Panc1 (cell line): ENCODE measurements at regions not wholly inside any gene's neighbourhood (a gene's known extent, or its start where the extent isn't known, plus 50 kb on each side); places are given as distances from the start of the nearest gene placed in this dataset.

ENCODE experiments used
- ATAC-seq: fragments of 200-7000 bp; cut with Tn5 transposase; 2 replicates; pipeline ENCODE4 v1.9.1; 2020; ENCODE audit warnings: mild to moderate bottlenecking, moderate library complexity
- BruUV-seq: library from RNA; stranded (reverse); fragments of 400-500 nt; replicated peaks from 2 replicates; lab custom pipeline; 2021; lab: Mats Ljungman, UMichigan
- CTCF ChIA-PET: fragments of 300-600 bp; sonication (Branson Sonifier 250); formaldehyde crosslinking; loops from one replicate; lab custom pipeline; 2022; ENCODE audit warnings: antibody characterized with exemption; lab: Charles Lee
- POLR2A ChIA-PET: fragments of 300-600 bp; sonication (Branson Sonifier 250); formaldehyde crosslinking; loops from one replicate; lab custom pipeline; 2022; ENCODE audit warnings: antibody characterized with exemption; lab: Charles Lee
- DNase-seq: peaks from one replicate; pipeline ENCODE4 v3.0.0-alpha.2; 2010; ENCODE audit warnings: low read depth, low spot score
- H3K27ac ChIP-seq: 2 replicates; pipeline ENCODE4 v1.5.1; 2011; ENCODE audit warnings: mild to moderate bottlenecking, low read length, inconsistent platforms
- H3K27me3 ChIP-seq: fragments of 200-500 bp; sonication (Bioruptor generic); 2 replicates; pipeline ENCODE4 v1.6.0; 2014; ENCODE audit warnings: low read length, inconsistent platforms; ENCODE audit not compliant: control insufficient read depth, insufficient read depth
- H3K36me3 ChIP-seq: fragments of 200-500 bp; sonication (Bioruptor generic); 2 replicates; pipeline ENCODE4 v1.5.1; 2014; ENCODE audit warnings: inconsistent platforms, mild to moderate bottlenecking, low read length, moderate library complexity; ENCODE audit not compliant: control insufficient read depth, insufficient read depth
- H3K4me1 ChIP-seq: 2 replicates; pipeline ENCODE4 v1.5.1; 2011; ENCODE audit warnings: inconsistent platforms, mild to moderate bottlenecking, low read length, moderate library complexity; ENCODE audit not compliant: control insufficient read depth, insufficient read depth
- H3K4me3 ChIP-seq, 2 experiments: 2 replicates each; pipeline ENCODE4 v1.5.1; 2011 to 2012; ENCODE audit warnings: low read depth in 2 of 2, low read length in 2 of 2, mild to moderate bottlenecking in 2 of 2, inconsistent platforms in 1 of 2, moderate library complexity in 1 of 2
- H3K9me3 ChIP-seq: fragments of 200-500 bp; sonication (Bioruptor generic); 2 replicates; pipeline ENCODE4 v1.5.1; 2014; ENCODE audit warnings: low read depth, mild to moderate bottlenecking, inconsistent platforms, low read length, moderate library complexity; ENCODE audit not compliant: control insufficient read depth, insufficient read depth
- POLR2AphosphoS5 ChIP-seq: IDR thresholded peaks from 2 replicates; pipeline ENCODE4 v1.6.1; 2012; ENCODE audit warnings: mild to moderate bottlenecking, low read depth, low read length, moderate library complexity
- SIN3A ChIP-seq: IDR thresholded peaks from 2 replicates; pipeline ENCODE4 v1.6.1; 2012; ENCODE audit warnings: low read depth, mild to moderate bottlenecking, low read length, moderate library complexity, borderline replicate concordance; ENCODE audit not compliant: insufficient read depth
- TCF7L2 ChIP-seq: IDR thresholded peaks from 2 replicates; pipeline ENCODE4 v1.6.1; 2011; ENCODE audit warnings: mild to moderate bottlenecking, low read depth, low read length, inconsistent platforms
- in situ Hi-C: cut with HindIII; loops from 2 replicates; pipeline ENCODE4 v1.10.0; 2016; ENCODE audit warnings: low sequenced_read_pairs, low pct_unique_long_range_greater_than_20kb
- intact Hi-C: fragments of 100-400 bp; cut with micrococcal nuclease; formaldehyde crosslinking; loops from one replicate; pipeline ENCODE4 v1.10.0; 2022; ENCODE audit not compliant: unreplicated experiment
- TF ChIP-seq, protein P1 (sequence below), 2 experiments: IDR thresholded peaks; 2 replicates each; pipeline ENCODE4 v1.6.1; 2011 to 2012; ENCODE audit warnings: low read depth in 2 of 2, control low read depth in 1 of 2, low read length in 1 of 2, mild to moderate bottlenecking in 1 of 2, moderate library complexity in 1 of 2; ENCODE audit not compliant: insufficient read depth in 1 of 2
- TF ChIP-seq, protein P2 (sequence below): fragments of 450-650 bp; IDR thresholded peaks from 2 replicates; pipeline ENCODE4 v1.5.1; 2017; ENCODE audit warnings: mild to moderate bottlenecking

DNA sequence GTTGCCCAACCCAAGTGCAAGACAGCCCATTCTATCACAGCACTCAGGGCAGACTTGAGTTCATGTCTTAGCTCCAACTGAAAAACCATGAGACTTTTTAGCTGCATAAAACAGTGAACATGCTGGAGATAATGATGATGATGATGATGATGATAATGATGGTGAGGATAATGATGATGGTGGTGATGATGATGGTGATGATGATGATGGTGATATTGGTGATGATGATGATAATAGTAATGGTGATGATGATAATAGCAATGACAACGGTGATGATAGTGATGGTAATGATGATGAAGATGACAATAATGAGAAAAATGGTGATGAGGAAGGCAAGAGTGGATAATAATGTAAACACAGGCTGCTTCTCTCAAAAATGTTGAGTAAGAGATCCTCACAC lies 576.2 kb downstream of the BCL11B start:
- intact Hi-C loops (no loop called here), in situ Hi-C loops (no loop called here)
- Histone ChIP-seq H3K9me3 (no peaks in the 10 kb centered on the region), H3K27me3 (no peaks in the 10 kb centered on the region), H3K4me3 (no peak overlapping the region), H3K27ac (no peak overlapping the region), H3K4me1 (no peaks in the 10 kb centered on the region), H3K36me3 (no peaks in the 10 kb centered on the region)
- ChIA-PET CTCF (no interaction called here), POLR2A (no interaction called here)
- TF ChIP-seq TCF7L2 (no peak), POLR2AphosphoS5 (no peak), SIN3A (no peak)
- TF ChIP-seq, protein P1, sequence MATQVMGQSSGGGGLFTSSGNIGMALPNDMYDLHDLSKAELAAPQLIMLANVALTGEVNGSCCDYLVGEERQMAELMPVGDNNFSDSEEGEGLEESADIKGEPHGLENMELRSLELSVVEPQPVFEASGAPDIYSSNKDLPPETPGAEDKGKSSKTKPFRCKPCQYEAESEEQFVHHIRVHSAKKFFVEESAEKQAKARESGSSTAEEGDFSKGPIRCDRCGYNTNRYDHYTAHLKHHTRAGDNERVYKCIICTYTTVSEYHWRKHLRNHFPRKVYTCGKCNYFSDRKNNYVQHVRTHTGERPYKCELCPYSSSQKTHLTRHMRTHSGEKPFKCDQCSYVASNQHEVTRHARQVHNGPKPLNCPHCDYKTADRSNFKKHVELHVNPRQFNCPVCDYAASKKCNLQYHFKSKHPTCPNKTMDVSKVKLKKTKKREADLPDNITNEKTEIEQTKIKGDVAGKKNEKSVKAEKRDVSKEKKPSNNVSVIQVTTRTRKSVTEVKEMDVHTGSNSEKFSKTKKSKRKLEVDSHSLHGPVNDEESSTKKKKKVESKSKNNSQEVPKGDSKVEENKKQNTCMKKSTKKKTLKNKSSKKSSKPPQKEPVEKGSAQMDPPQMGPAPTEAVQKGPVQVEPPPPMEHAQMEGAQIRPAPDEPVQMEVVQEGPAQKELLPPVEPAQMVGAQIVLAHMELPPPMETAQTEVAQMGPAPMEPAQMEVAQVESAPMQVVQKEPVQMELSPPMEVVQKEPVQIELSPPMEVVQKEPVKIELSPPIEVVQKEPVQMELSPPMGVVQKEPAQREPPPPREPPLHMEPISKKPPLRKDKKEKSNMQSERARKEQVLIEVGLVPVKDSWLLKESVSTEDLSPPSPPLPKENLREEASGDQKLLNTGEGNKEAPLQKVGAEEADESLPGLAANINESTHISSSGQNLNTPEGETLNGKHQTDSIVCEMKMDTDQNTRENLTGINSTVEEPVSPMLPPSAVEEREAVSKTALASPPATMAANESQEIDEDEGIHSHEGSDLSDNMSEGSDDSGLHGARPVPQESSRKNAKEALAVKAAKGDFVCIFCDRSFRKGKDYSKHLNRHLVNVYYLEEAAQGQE (IDR thresholded peaks at IDR 0.05; ENCODE audit: insufficient read depth in 1 of 2, low read depth in 2 of 2, low read length in 1 of 2), result no peak
- TF ChIP-seq, protein P2, sequence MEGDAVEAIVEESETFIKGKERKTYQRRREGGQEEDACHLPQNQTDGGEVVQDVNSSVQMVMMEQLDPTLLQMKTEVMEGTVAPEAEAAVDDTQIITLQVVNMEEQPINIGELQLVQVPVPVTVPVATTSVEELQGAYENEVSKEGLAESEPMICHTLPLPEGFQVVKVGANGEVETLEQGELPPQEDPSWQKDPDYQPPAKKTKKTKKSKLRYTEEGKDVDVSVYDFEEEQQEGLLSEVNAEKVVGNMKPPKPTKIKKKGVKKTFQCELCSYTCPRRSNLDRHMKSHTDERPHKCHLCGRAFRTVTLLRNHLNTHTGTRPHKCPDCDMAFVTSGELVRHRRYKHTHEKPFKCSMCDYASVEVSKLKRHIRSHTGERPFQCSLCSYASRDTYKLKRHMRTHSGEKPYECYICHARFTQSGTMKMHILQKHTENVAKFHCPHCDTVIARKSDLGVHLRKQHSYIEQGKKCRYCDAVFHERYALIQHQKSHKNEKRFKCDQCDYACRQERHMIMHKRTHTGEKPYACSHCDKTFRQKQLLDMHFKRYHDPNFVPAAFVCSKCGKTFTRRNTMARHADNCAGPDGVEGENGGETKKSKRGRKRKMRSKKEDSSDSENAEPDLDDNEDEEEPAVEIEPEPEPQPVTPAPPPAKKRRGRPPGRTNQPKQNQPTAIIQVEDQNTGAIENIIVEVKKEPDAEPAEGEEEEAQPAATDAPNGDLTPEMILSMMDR, result no peak
- ATAC-seq, result no peak
- BruUV-seq, result no TSS peak
- DNase-seq, result no peak

DNA sequence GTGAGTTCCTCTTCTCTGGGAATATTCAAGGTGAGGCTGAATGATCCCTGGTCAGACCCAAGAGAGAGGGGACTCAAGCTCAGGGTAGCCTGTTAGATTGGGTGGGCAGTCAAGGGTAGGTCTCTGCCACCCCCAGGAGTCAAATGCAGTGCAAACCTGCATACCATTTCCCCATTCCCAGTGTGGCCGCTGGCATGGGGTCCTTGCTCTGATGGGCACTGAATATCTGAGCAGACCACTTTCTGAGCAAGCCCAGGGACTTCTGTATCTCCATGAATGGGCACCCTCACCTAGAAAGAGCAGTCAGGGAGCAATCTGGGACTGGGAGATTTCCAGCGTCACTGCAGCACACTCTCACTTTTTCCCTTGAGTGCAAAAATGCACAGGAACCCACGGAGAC lies 573.7 kb downstream of the BCL11B start:
- CTCF ChIA-PET, result no interaction called here
- H3K9me3 ChIP-seq, result no peaks in the 10 kb centered on the region
- ATAC-seq, result no peak
- POLR2A ChIA-PET, result no interaction called here
- BruUV-seq, result no TSS peak
- no peak for DNase-seq
- H3K4me1 ChIP-seq, result no peaks in the 10 kb centered on the region
- H3K27ac ChIP-seq, result no peak overlapping the region
- no peaks in the 10 kb centered on the region for H3K27me3 ChIP-seq
- TF ChIP-seq, protein P1 (IDR thresholded peaks at IDR 0.05; ENCODE audit: insufficient read depth in 1 of 2, low read depth in 2 of 2, low read length in 1 of 2), result no peak
- TF ChIP-seq POLR2AphosphoS5 (no peak), TCF7L2 (no peak), SIN3A (no peak)
- TF ChIP-seq, protein P2, result no peak
- intact Hi-C loops, result no loop called here
- in situ Hi-C loops, result no loop called here
- no peak overlapping the region for H3K4me3 ChIP-seq
- no peaks in the 10 kb centered on the region for H3K36me3 ChIP-seq
